SHP77 treated with DMSO at 0.1 percent for 48 hours (cell line): ENCODE measurements at regions not wholly inside any gene's neighbourhood (a gene's known extent, or its start where the extent isn't known, plus 50 kb on each side); places are given as distances from the start of the nearest gene placed in this dataset.

Source experiments
- DNase-seq: peaks from one replicate; lab custom pipeline; 2025; lab: John Stamatoyannopoulos, UW

DNA sequence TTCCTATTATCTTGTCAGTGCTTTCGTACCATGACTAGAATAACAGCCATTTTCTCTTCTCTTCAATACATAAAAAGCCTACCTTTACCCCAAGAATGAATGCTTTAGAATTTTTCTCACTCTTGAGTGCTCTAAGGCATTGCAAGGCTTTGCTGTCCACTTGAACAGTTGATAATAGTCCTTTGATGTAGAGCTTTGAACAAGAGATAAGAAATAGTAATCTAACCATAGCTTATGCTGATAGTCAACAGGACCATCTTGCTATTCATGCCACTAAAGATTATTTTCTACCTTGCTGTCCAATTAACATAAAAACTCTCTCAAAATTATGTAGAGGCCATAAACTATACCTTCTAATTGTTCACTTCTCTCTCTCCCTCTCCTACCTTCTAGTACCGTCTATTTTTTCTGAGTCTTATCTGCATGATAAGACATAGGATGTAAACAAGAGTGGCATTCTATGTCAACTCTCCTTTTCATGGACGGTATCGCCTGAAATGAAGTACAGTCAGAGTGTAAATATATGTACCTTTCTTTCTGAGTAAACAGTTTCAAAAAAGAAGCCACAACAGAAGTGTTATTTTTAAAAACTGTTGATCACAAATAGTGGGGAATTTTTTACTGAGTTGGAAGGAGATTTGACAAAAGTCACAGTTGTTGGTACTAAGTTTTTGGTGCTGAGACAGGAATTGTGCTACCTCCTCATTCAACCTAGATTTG lies 297.9 kb downstream of the NDFIP2 start:
- DNase-seq: no peak

DNA sequence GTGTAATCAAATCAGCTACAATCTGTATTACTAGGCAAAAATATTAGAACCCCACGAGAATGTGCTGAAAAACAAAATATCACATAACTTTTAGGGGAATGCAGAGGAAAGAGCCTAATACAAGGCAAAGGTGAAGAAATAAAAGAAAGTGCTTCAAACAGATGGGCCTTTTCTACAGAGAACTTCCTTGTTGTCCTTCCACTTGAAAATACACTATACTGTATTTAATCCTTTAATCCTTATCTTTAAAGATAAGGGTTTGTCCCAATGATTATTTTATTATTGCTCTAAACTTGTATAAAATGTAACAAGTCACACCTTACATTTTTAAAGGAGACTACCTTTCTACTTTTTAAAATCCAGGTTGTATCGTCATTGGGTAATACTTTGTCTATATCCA lies 296.5 kb downstream of the NDFIP2 start:
- no peak for DNase-seq

DNA sequence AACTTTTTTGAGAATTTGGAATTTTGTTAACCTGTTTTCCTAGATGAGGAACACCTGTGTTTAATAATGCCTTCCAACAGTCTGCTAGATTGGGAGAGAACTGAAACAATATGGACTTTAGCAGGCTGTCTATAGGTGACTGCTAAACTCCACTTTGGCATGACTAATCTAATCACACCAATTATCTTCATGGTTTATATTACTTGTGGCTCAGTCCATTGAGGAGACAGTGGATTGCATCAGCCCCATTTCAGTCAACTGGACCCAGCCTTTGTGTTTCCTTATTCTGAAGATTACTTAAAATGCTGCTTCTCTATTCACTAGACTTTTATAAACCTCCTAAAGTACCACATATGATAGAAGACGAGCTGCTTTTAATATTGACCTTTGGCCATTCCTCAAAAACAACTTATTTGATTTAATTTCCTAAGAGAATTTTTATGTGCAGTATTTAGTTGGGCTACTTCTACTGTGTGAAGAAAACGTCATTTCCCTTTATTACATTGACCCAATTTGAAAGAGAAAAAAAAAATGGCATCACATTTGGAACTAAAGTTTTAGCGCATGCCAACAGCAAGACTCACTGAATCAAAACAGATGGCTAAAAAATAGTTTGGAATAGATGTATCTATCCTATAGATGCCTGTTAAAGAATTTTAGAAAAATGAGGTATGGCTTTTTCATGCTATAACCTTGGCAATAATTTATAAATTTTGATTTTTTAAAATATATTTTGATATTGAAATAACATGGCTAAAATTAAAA lies 295.8 kb downstream of the NDFIP2 start:
- DNase-seq: no peak

GRCh38 chr13:79775830-79776229 lies 294.9 kb downstream of the NDFIP2 start:
- DNase-seq: peak; percentile 13

- no peak for DNase-seq
These were observed 291.9 kb downstream of the NDFIP2 start for GRCh38 chr13:79772811-79773210.

GRCh38 chr13:79771493-79771892 lies 290.5 kb downstream of the NDFIP2 start:
- no peak for DNase-seq

GRCh38 chr13:79770056-79770455 lies 289.1 kb downstream of the NDFIP2 start:
- DNase-seq: no peak

GRCh38 chr13:79767126-79767525 lies 286.2 kb downstream of the NDFIP2 start:
- no peak for DNase-seq

DNA sequence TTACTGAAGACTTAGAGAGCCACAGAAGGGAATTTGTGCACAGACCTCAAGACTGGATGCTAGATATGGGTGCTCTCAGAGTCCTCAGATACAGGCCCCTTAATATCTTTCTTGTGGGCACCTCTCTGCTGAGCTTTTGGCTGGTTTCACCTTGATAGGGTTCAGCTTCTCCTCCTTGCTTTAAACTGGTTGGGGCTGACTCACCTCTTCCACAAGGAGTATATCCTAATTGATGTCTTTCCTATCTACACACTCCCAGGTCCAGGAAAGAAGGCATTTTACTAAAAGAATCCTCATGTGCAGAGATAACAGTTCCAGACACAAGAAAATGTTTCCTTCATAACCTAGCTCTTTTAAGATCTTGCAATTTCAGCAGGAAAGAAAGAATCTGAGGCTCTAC lies 284.4 kb downstream of the NDFIP2 start:
- no peak for DNase-seq

GRCh38 chr13:79749984-79750551 lies 269.1 kb downstream of the NDFIP2 start:
- no peak for DNase-seq

DNA sequence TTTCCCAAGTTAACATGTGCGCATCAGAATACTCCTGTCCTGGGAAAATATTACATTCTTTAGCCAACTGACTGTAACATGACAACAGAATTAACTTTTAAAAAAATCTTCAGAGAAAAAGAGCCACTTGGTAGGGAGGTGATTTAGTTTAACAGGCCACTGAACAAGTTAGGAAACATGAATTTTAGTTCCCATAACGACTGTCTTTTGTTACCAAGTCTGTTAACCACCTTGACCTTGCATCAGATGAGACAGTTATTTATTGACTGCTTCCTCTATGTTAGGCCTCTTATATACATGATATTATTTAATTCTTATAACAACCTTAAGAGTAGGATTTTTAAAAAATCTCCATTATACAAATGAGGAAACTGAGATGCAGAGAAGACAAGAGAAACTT lies 268.6 kb downstream of the NDFIP2 start:
- DNase-seq: no peak

GRCh38 chr13:79745081-79745480 lies 264.1 kb downstream of the NDFIP2 start:
- no peak for DNase-seq

DNA sequence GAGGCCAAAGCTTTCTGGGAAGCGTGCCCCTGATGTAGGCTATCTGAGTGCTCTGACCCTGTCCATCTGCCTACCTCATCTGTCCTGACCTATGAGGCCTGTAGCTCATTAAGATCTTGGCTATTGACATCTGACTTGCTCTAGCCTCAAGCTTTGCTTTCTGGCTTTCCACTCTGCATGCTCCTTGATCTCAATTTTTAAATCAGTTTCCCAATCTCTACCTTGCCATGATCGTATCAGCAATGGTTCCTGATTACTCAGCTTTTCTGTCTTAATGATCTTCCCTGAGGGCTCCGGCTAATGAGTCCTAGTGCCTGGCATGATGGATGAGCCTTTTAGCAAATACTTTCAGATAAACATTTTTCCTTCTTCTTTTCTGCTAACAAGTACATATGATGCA lies 262.0 kb downstream of the NDFIP2 start:
- no peak for DNase-seq

- DNase-seq: no peak
These were observed 260.0 kb downstream of the NDFIP2 start for GRCh38 chr13:79740991-79741390.

DNA sequence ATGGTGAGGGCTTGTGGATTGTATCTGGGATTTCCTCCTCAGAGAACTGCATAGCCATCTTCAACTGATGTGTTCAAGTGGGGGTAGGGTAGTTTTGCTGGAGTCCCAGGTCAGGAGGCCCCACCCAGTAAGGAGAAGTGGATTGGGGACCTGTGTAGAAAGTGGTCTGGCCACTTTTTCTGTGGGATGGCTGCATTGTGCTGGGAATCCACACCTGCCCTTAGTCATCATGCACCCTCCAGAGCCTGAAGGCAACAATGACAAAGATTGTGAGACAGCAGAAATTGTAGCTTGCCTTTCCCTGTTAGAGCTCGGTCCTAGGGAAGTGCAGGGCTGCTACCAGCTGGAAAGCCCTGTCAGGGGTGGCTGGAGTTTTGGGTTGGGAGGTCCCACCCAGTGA lies 255.4 kb downstream of the NDFIP2 start:
- DNase-seq: no peak

DNA sequence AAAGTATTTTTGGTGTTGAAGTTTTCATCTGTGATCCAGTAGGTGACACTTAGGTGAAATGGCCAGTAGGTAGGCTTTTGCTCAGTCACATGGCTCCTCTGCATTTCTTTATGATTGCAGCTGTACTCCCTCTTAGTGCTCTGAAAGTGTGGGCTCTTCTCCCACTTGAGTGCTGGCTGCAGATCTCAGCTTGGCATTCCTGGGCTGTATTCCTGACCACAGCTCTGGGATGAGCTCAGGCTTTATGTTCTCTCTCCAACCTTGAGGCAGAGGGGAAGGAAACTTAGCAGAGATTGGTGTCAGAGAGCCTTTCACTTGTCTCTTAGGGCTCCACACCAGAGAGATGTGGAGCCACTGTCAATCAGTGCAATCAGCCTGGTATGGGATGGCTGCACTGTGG lies 254.3 kb downstream of the NDFIP2 start:
- no peak for DNase-seq

- no peak for DNase-seq
These were observed 246.1 kb downstream of the NDFIP2 start for GRCh38 chr13:79727086-79727485.

- DNase-seq: no peak
These were observed 244.9 kb downstream of the NDFIP2 start for GRCh38 chr13:79725841-79726240.

DNA sequence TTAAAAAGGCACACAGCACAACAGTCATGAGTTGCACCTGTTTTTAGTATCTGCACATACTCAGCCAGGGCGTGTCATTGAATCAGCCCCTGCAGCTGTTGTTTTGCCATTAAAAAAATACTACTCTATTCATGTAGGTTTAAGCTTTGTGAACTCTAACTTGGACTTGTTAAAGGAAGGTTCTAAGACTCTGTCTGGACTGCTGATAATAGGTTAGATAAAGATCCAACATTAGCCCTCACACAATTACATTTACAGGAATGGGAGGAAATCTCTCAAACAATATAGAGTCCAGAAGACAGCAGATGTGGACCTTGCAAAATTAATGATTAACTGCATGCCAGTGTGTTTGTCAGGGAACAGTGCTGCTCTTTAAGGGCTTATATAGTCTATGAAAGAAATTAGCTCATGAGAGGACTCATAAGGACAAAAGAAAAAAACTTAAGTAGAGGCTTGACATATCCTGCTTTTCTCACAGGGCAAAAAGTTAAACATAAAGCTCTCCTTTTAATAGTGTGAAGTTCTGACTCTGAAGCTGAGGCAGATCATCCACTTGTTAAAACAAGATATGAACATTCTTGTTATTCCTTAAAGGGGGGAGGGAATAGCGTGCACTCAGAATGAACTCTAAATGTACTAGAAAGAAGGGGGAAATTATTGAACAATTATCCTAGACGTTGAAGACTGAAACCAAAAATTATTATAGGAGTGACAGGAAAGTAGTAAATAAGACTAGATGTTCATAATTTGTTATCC lies 243.6 kb downstream of the NDFIP2 start:
- DNase-seq: peak; percentile 25

- DNase-seq: no peak
These were observed 242.6 kb downstream of the NDFIP2 start for GRCh38 chr13:79723519-79724024.

DNA sequence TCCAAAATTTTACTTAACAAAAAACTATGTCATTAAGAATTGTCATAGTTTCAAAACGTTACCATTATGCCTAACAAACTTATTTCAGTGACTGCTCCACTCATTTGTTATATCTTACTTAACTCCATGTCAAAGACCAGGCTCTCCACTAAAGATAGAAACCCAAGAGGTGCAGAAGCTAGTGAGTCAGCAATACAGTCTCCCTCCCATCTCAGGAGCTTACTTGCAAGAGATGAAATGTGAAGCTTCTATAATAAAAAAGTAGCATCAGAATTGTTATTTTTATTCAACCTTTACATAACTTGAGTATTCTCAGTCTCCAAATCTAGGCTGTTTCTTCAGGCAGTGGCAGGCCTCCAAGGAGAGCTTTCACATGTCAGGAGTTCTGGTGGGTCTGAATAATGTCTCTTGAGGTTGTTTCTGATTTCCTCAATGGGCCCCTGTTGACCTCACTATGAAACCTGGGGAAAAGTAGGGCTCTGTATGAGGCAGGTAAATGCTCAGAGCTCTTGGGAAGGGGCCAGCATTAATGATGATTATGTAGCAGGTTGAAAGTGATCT lies 242.0 kb downstream of the NDFIP2 start:
- DNase-seq: no peak

- no peak for DNase-seq
These were observed 235.2 kb downstream of the NDFIP2 start for GRCh38 chr13:79716191-79716590.
